ENCODE measurements at regions not wholly inside any gene's neighbourhood (a gene's known extent, or its start where the extent isn't known, plus 50 kb on each side); places are given as distances from the start of the nearest gene placed in this dataset.

DNA sequence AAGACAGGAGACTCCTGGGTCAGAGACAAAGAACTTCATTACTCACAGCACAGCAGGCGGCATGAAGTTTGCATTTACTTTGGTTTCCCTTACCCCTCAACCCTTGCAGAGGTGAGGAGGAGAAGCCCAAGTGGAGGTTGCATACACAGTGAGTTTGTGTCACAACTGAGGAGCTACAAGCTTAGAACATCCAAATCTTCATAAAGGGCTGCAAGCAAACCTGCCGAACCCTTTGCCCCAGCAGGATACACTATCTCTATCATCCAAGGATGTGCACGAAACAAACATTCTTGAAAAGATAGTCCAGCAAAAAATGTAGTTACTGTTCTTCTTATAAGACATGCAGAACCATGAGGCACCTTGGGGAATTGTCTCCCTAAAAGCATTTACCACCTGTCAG lies 493.5 kb downstream of the SETD4 start:
- TF ChIP-seq, protein P1, sequence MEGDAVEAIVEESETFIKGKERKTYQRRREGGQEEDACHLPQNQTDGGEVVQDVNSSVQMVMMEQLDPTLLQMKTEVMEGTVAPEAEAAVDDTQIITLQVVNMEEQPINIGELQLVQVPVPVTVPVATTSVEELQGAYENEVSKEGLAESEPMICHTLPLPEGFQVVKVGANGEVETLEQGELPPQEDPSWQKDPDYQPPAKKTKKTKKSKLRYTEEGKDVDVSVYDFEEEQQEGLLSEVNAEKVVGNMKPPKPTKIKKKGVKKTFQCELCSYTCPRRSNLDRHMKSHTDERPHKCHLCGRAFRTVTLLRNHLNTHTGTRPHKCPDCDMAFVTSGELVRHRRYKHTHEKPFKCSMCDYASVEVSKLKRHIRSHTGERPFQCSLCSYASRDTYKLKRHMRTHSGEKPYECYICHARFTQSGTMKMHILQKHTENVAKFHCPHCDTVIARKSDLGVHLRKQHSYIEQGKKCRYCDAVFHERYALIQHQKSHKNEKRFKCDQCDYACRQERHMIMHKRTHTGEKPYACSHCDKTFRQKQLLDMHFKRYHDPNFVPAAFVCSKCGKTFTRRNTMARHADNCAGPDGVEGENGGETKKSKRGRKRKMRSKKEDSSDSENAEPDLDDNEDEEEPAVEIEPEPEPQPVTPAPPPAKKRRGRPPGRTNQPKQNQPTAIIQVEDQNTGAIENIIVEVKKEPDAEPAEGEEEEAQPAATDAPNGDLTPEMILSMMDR (IDR thresholded peaks at IDR 0.05) = no peak
- intact Hi-C loops (cut with DNase I) = no loop called here
- H3K9me3 ChIP-seq = no peaks in the 10 kb centered on the region
- FAIRE-seq (no peak), DNase-seq (no peak), ATAC-seq (no peak)
- no peak overlapping the region for H3K27ac ChIP-seq
- H3K4me1 ChIP-seq = peaks cover 0 to 7% (median 0%) of the 10 kb centered on the region in 3 donors
- WGBS, 2 donors = 94% methylated on average over 3 of the region's 3 CpGs
- no peaks in the 10 kb centered on the region for H3K36me3 ChIP-seq
- no peak overlapping the region for H3K4me3 ChIP-seq
- H3K27me3 ChIP-seq = no peaks in the 10 kb centered on the region

DNA sequence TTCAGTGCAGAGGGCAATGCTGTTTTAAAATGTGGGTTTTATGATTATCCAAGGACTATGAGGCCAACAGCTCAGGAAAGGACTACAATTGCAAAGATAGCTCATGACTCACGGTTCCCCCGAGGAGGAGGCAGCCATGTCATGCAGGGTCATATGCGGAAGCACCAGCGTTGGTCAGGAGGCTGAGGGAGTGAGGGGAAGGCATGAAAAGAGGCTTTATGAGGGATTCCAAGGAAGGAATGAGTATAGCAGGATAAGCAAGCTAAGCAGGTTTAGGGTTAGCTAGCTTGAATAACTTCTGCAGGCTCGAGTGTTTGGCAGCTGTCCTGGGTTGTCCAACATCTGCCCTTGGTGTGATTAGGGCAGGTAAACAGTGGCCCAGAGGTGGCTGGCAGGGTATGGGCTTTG lies 495.1 kb downstream of the SETD4 start:
- no peak for FAIRE-seq
- TF ChIP-seq, protein P1 (IDR thresholded peaks at IDR 0.05) = no peak
- Histone ChIP-seq H3K4me3 (no peak overlapping the region), H3K9me3 (no peaks in the 10 kb centered on the region), H3K4me1 (peaks cover 0 to 7% (median 0%) of the 10 kb centered on the region in 3 donors), H3K27me3 (no peaks in the 10 kb centered on the region), H3K36me3 (no peaks in the 10 kb centered on the region), H3K27ac (no peak overlapping the region)
- peak in 4 of 6 donors; percentile 7 to 47 (median 26) for DNase-seq
- ATAC-seq = peak; percentile 60 to 91 (median 84)
- 25 to 36% methylated on average over 5 of the region's 5 CpGs for WGBS, 2 donors
- intact Hi-C loops (cut with DNase I) = no loop called here

DNA sequence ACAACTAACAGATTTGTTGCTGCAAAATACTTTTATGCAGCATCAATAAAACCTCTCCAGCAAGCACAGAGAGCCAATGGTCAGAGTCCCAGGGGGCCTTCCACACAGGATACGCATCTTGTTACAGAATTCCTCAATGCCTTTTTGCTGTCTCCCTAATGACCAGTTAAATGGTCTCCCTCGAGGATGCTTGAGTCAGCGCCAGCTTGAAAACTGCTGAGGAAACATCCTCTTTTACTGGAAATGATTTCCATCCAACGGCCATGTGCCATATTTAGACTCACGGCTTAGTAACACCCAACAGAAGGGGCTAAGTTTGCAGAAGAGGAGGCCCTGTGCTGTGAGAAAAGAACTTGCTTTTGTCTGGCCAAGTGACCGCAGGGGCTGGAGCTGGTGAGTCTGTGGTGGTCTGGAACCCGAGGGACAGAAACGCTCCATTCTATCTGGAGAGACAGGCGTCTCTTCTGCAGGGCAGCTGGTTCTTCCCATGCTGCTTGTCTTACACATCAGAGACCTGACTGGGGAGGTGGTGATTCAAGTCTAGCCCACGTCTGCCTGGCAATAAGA lies 496.4 kb downstream of the SETD4 start:
- TF ChIP-seq, protein P1 (IDR thresholded peaks at IDR 0.05) = no peak
- ATAC-seq = peak in 3 of 4 donors; percentile 37 to 72 (median 42)
- intact Hi-C loops (cut with DNase I) = no loop called here

DNA sequence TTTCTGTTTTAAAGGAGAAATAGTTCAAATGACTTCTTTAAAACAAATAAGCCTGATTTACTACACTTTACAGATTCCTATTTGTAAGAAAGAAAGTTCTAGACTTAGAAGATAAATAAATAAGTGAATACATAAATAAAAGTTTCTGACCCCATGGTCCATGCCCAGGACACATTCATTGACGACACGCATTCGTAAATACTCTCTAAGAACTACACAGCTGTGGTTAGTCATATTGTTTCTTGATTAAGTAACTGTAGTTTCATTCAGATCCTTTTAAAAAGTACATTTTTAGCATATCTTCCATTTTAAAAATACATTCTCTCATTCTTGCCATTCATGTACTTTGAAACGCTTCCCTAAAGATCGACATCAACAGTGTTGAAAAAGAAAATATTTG lies 497.4 kb downstream of the SETD4 start:
- FAIRE-seq (no peak), ATAC-seq (no peak)
- 88 to 97% methylated on average over 5 of the region's 5 CpGs for WGBS, 2 donors

More for the DNA sequence above, 496.4 kb downstream of the SETD4 start:
- H3K27me3 ChIP-seq = no peaks in the 10 kb centered on the region
- H3K27ac ChIP-seq = peak overlapping the region in 1 of 4 donors; percentile 42
- H3K4me3 ChIP-seq = no peak overlapping the region
- H3K9me3 ChIP-seq = no peaks in the 10 kb centered on the region
- H3K4me1 ChIP-seq = peaks cover 0 to 7% (median 0%) of the 10 kb centered on the region in 3 donors
- FAIRE-seq (no peak), DNase-seq (peak in 3 of 6 donors; percentile 16 to 37 (median 25))
- 81 to 82% methylated on average over 10 of the region's 10 CpGs for WGBS, 2 donors
- no peaks in the 10 kb centered on the region for H3K36me3 ChIP-seq

DNA sequence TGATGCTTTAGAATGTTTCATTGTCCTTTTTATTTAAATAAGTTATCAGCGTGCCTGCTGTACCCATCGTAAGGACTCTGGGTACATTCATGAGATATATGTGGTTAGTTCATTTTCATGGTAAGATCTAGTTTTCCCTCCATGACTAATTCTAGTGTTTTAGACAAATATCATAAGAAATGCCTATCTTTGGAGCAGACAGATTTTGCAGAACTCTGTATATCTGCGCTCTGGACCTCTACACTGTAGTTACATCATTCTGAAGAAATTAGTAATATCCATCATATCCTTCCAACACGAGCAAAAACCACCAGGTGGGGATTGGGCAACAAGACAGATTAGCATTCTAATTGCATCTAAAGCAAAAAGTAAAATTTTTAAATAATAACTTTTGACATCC lies 499.2 kb downstream of the SETD4 start:
- Histone ChIP-seq H3K9me3 (no peaks in the 10 kb centered on the region), H3K4me1 (peaks cover 0 to 7% (median 0%) of the 10 kb centered on the region in 3 donors), H3K27ac (no peak overlapping the region), H3K4me3 (no peak overlapping the region), H3K27me3 (no peaks in the 10 kb centered on the region), H3K36me3 (no peaks in the 10 kb centered on the region)
- WGBS, 2 donors = 81 to 88% methylated on average over 4 of the region's 4 CpGs
- TF ChIP-seq, protein P1 (IDR thresholded peaks at IDR 0.05) = no peak
- DNase-seq (no peak), ATAC-seq (no peak), FAIRE-seq (no peak)
- intact Hi-C loops (cut with DNase I) = no loop called here

More for the DNA sequence above, 497.4 kb downstream of the SETD4 start:
- DNase-seq = no peak
- no peak overlapping the region for H3K27ac ChIP-seq
- intact Hi-C loops (cut with DNase I) = no loop called here
- no peaks in the 10 kb centered on the region for H3K36me3 ChIP-seq
- no peaks in the 10 kb centered on the region for H3K9me3 ChIP-seq
- TF ChIP-seq, protein P1 (IDR thresholded peaks at IDR 0.05) = no peak
- no peak overlapping the region for H3K4me3 ChIP-seq
- no peaks in the 10 kb centered on the region for H3K27me3 ChIP-seq
- peaks cover 0 to 7% (median 0%) of the 10 kb centered on the region in 3 donors for H3K4me1 ChIP-seq

All from pancreas (tissue), 10 donors.